ENCODE measurements at regions not wholly inside any gene's neighbourhood (a gene's known extent, or its start where the extent isn't known, plus 50 kb on each side); places are given as distances from the start of the nearest gene placed in this dataset.

- no peak for DNase-seq
Observed at GRCh38 chr12:3945671-3946070, 72.5 kb upstream of the PARP11 start.

- no peak for DNase-seq
Observed at GRCh38 chr12:3944620-3945019, 71.4 kb upstream of the PARP11 start.

GRCh38 chr12:3938042-3938544, 64.9 kb upstream of the PARP11 start:
- no peak for DNase-seq

- no peak for DNase-seq
Observed at GRCh38 chr12:3935078-3935477, 61.9 kb upstream of the PARP11 start.

- no peak for DNase-seq
Observed at GRCh38 chr12:3933819-3934192, 60.6 kb upstream of the PARP11 start.

- no peak for DNase-seq
Observed at GRCh38 chr12:3933074-3933818, 60.0 kb upstream of the PARP11 start.

GRCh38 chr12:3931776-3932175, 58.6 kb upstream of the PARP11 start:
- peak; percentile 41 for DNase-seq

- DNase-seq, result no peak
Observed at GRCh38 chr12:3931206-3931605, 58.0 kb upstream of the PARP11 start.

- DNase-seq, result peak; percentile 44
Observed at GRCh38 chr12:3929875-3930615, 56.8 kb upstream of the PARP11 start.

GRCh38 chr12:3928538-3929184, 55.5 kb upstream of the PARP11 start:
- peak; percentile 91 for DNase-seq

- DNase-seq, result no peak
Observed at GRCh38 chr12:3925621-3926020, 52.4 kb upstream of the PARP11 start.

GRCh38 chr12:3924761-3925160, 51.6 kb upstream of the PARP11 start:
- no peak for DNase-seq

- DNase-seq, result no peak
Observed at GRCh38 chr12:3923021-3923420, 49.8 kb upstream of the PARP11 start.
